ENCODE measurements at regions not wholly inside any gene's neighbourhood (a gene's known extent, or its start where the extent isn't known, plus 50 kb on each side); places are given as distances from the start of the nearest gene placed in this dataset.
"Not testable (repeated sequence)": the region's sequence is repeated elsewhere in the genome, so short reads cannot be mapped to it uniquely, and the experiment has no call there.

- Histone ChIP-seq H3K36me3 (no peaks in the 10 kb centered on the region), H3K9me3 (no peaks in the 10 kb centered on the region), H3K4me3 (no peak overlapping the region), H3K27me3 (no peaks in the 10 kb centered on the region)
- DNase-seq, result no peak
Observed at GRCh38 chr12:91773749-91774429, 371.8 kb downstream of the BTG1 start.

GRCh38 chr12:91772411-91772810 lies 373.2 kb downstream of the BTG1 start:
- Histone ChIP-seq H3K36me3 (no peaks in the 10 kb centered on the region), H3K9me3 (no peaks in the 10 kb centered on the region), H3K27me3 (no peaks in the 10 kb centered on the region), H3K4me3 (no peak overlapping the region)
- DNase-seq, result no peak

GRCh38 chr12:91769736-91770135 lies 375.9 kb downstream of the BTG1 start:
- no peaks in the 10 kb centered on the region for H3K27me3 ChIP-seq
- no peaks in the 10 kb centered on the region for H3K9me3 ChIP-seq
- H3K4me3 ChIP-seq, result no peak overlapping the region
- no peak for DNase-seq
- H3K36me3 ChIP-seq, result no peaks in the 10 kb centered on the region

GRCh38 chr12:91767237-91767636 lies 378.4 kb downstream of the BTG1 start:
- H3K9me3 ChIP-seq, result no peaks in the 10 kb centered on the region
- no peak overlapping the region for H3K4me3 ChIP-seq
- no peak for DNase-seq
- H3K27me3 ChIP-seq, result no peaks in the 10 kb centered on the region; the same call in 1 of the 2 replicates
- H3K36me3 ChIP-seq, result no peaks in the 10 kb centered on the region

- no peaks in the 10 kb centered on the region for H3K9me3 ChIP-seq
- H3K4me3 ChIP-seq, result no peak overlapping the region
- H3K27me3 ChIP-seq, result no peaks in the 10 kb centered on the region; the same call in 1 of the 2 replicates
- no peaks in the 10 kb centered on the region for H3K36me3 ChIP-seq
- DNase-seq, result no peak
Observed at GRCh38 chr12:91766454-91766853, 379.2 kb downstream of the BTG1 start.

GRCh38 chr12:91763654-91764370 lies 381.8 kb downstream of the BTG1 start:
- H3K36me3 ChIP-seq, result no peaks in the 10 kb centered on the region
- H3K27me3 ChIP-seq, result no peaks in the 10 kb centered on the region; the same call in 1 of the 2 replicates
- H3K9me3 ChIP-seq, result no peaks in the 10 kb centered on the region
- no peak overlapping the region for H3K4me3 ChIP-seq
- no peak for DNase-seq

- no peak for DNase-seq
- H3K4me3 ChIP-seq, result no peak overlapping the region
Observed at GRCh38 chr12:91753649-91754048, 392.0 kb downstream of the BTG1 start.

GRCh38 chr12:91746976-91747375 lies 398.7 kb downstream of the BTG1 start:
- Histone ChIP-seq H3K4me3 (no peak overlapping the region), H3K36me3 (no peaks in the 10 kb centered on the region), H3K9me3 (no peaks in the 10 kb centered on the region), H3K27me3 (no peaks in the 10 kb centered on the region)
- no peak for DNase-seq

More at GRCh38 chr12:91753649-91754048, 392.0 kb downstream of the BTG1 start:
- peaks cover 8% of the 10 kb centered on the region for H3K9me3 ChIP-seq
- H3K36me3 ChIP-seq, result no peaks in the 10 kb centered on the region
- H3K27me3 ChIP-seq, result no peaks in the 10 kb centered on the region

GRCh38 chr12:91744597-91744996 lies 401.0 kb downstream of the BTG1 start:
- H3K36me3 ChIP-seq, result no peaks in the 10 kb centered on the region
- peaks cover 1% of the 10 kb centered on the region; the same call in 1 of the 2 replicates for H3K9me3 ChIP-seq
- DNase-seq, result no peak
- H3K27me3 ChIP-seq, result no peaks in the 10 kb centered on the region
- no peak overlapping the region for H3K4me3 ChIP-seq

GRCh38 chr12:91743704-91744321 lies 401.8 kb downstream of the BTG1 start:
- Histone ChIP-seq H3K9me3 (peaks cover 1% of the 10 kb centered on the region; the same call in 1 of the 2 replicates), H3K4me3 (no peak overlapping the region), H3K27me3 (no peaks in the 10 kb centered on the region), H3K36me3 (no peaks in the 10 kb centered on the region)
- DNase-seq, result no peak

- no peak overlapping the region for H3K4me3 ChIP-seq
- no peak for DNase-seq
- H3K36me3 ChIP-seq, result no peaks in the 10 kb centered on the region
- H3K27me3 ChIP-seq, result no peaks in the 10 kb centered on the region
- peaks cover 1% of the 10 kb centered on the region; the same call in 1 of the 2 replicates for H3K9me3 ChIP-seq
Observed at GRCh38 chr12:91743280-91743679, 402.4 kb downstream of the BTG1 start.

- H3K4me3 ChIP-seq, result no peak overlapping the region
- no peak for DNase-seq
- H3K36me3 ChIP-seq, result no peaks in the 10 kb centered on the region
- H3K9me3 ChIP-seq, result peaks cover 1% of the 10 kb centered on the region; the same call in 1 of the 2 replicates
- H3K27me3 ChIP-seq, result no peaks in the 10 kb centered on the region
Observed at GRCh38 chr12:91741932-91742331, 403.7 kb downstream of the BTG1 start.

GRCh38 chr12:91733846-91734245 lies 411.8 kb downstream of the BTG1 start:
- H3K36me3 ChIP-seq, H3K4me3 ChIP-seq, DNase-seq, H3K9me3 ChIP-seq, H3K27me3 ChIP-seq: not testable (repeated sequence)

- H3K27me3 ChIP-seq, result no peaks in the 10 kb centered on the region; the same call in 1 of the 2 replicates
- no peak for DNase-seq
- H3K4me3 ChIP-seq, result no peak overlapping the region
- H3K36me3 ChIP-seq, result no peaks in the 10 kb centered on the region
- no peaks in the 10 kb centered on the region for H3K9me3 ChIP-seq
Observed at GRCh38 chr12:91732086-91732485, 413.6 kb downstream of the BTG1 start.

GRCh38 chr12:91729543-91729942 lies 416.1 kb downstream of the BTG1 start:
- DNase-seq, result no peak
- Histone ChIP-seq H3K9me3 (no peaks in the 10 kb centered on the region), H3K27me3 (no peaks in the 10 kb centered on the region; the same call in 1 of the 2 replicates), H3K4me3 (no peak overlapping the region), H3K36me3 (no peaks in the 10 kb centered on the region)

GRCh38 chr12:91723191-91723590 lies 422.5 kb downstream of the BTG1 start:
- Histone ChIP-seq H3K4me3 (no peak overlapping the region), H3K9me3 (no peaks in the 10 kb centered on the region), H3K27me3 (0 out of 2 replicates have a peak, but pooled peaks cover 3% of the 10 kb centered on the region), H3K36me3 (no peaks in the 10 kb centered on the region)
- no peak for DNase-seq

- Histone ChIP-seq H3K4me3 (no peak overlapping the region), H3K36me3 (no peaks in the 10 kb centered on the region), H3K9me3 (no peaks in the 10 kb centered on the region), H3K27me3 (0 out of 2 replicates have a peak, but pooled peaks cover 3% of the 10 kb centered on the region)
- no peak for DNase-seq
Observed at GRCh38 chr12:91722072-91722471, 423.6 kb downstream of the BTG1 start.

All from MG63 (cell line).